Glomerular visceral epithelial cell (primary cell): ENCODE measurements at regions not wholly inside any gene's neighbourhood (a gene's known extent, or its start where the extent isn't known, plus 50 kb on each side); places are given as distances from the start of the nearest gene placed in this dataset.
"Not testable (repeated sequence)": the region's sequence is repeated elsewhere in the genome, so short reads cannot be mapped to it uniquely, and the experiment has no call there.

Experiments used
- DNase-seq: peaks from one replicate; pipeline ENCODE4 v3.0.0-alpha.2; 2016; ENCODE audit errors: extremely low spot score

- DNase-seq: no peak
These were observed 333.9 kb upstream of the CNR1 start for GRCh38 chr6:88499845-88500699.

- DNase-seq: no peak
These were observed 333.3 kb upstream of the CNR1 start for GRCh38 chr6:88499436-88499835.

GRCh38 chr6:88497403-88497802, 331.3 kb upstream of the CNR1 start:
- DNase-seq: not testable (repeated sequence)

GRCh38 chr6:88494401-88495140, 328.4 kb upstream of the CNR1 start:
- no peak for DNase-seq

- no peak for DNase-seq
These were observed 327.6 kb upstream of the CNR1 start for GRCh38 chr6:88493717-88494116.

- peak; percentile 17 for DNase-seq
These were observed 326.7 kb upstream of the CNR1 start for GRCh38 chr6:88492824-88493223.

- no peak for DNase-seq
These were observed 326.1 kb upstream of the CNR1 start for GRCh38 chr6:88492241-88492640.

- no peak for DNase-seq
These were observed 325.2 kb upstream of the CNR1 start for GRCh38 chr6:88491266-88491880.

GRCh38 chr6:88490908-88491264, 324.7 kb upstream of the CNR1 start:
- no peak for DNase-seq

GRCh38 chr6:88490195-88490907, 324.2 kb upstream of the CNR1 start:
- no peak for DNase-seq

- no peak for DNase-seq
These were observed 317.3 kb upstream of the CNR1 start for GRCh38 chr6:88483424-88483823.

GRCh38 chr6:88482465-88482864, 316.3 kb upstream of the CNR1 start:
- no peak for DNase-seq

- DNase-seq: no peak
These were observed 315.4 kb upstream of the CNR1 start for GRCh38 chr6:88481519-88481918.

- DNase-seq: no peak
These were observed 314.7 kb upstream of the CNR1 start for GRCh38 chr6:88480816-88481215.

GRCh38 chr6:88477413-88477812, 311.3 kb upstream of the CNR1 start:
- no peak for DNase-seq

- no peak for DNase-seq
These were observed 310.2 kb upstream of the CNR1 start for GRCh38 chr6:88476388-88476787.

- DNase-seq: no peak
These were observed 308.6 kb upstream of the CNR1 start for GRCh38 chr6:88474720-88475119.

- DNase-seq: no peak
These were observed 307.4 kb upstream of the CNR1 start for GRCh38 chr6:88473589-88473988.

GRCh38 chr6:88472851-88473525, 306.8 kb upstream of the CNR1 start:
- no peak for DNase-seq

GRCh38 chr6:88459643-88460042, 293.5 kb upstream of the CNR1 start:
- no peak for DNase-seq

- DNase-seq: no peak
These were observed 293.0 kb upstream of the CNR1 start for GRCh38 chr6:88459189-88459588.

GRCh38 chr6:88458662-88459061, 292.5 kb upstream of the CNR1 start:
- no peak for DNase-seq
